HCT116 (cell line): ENCODE measurements at regions not wholly inside any gene's neighbourhood (a gene's known extent, or its start where the extent isn't known, plus 50 kb on each side); places are given as distances from the start of the nearest gene placed in this dataset.
"Not testable (repeated sequence)": the region's sequence is repeated elsewhere in the genome, so short reads cannot be mapped to it uniquely, and the experiment has no call there.

Source experiments
- ATAC-seq: fragments of 200-7000 bp; cut with Tn5 transposase; 2 replicates; pipeline ENCODE4 v1.9.1; 2020; ENCODE audit warnings: mild to moderate bottlenecking, moderate library complexity
- BruUV-seq: library from RNA; stranded (reverse); fragments of 400-500 nt; replicated peaks from 2 replicates; lab custom pipeline; 2021; lab: Mats Ljungman, UMichigan
- CTCF ChIA-PET: fragments of 300-600 bp; sonication (Branson Sonifier 250); formaldehyde crosslinking; loops from one replicate; lab custom pipeline; 2021; ENCODE audit warnings: antibody characterized with exemption; lab: Charles Lee
- POLR2A ChIA-PET: fragments of 300-600, 350-600 bp; sonication (Branson Sonifier 250); formaldehyde crosslinking; loops from one replicate; lab custom pipeline; 2021; ENCODE audit warnings: antibody characterized with exemption; lab: Charles Lee
- RAD21 ChIA-PET, 2 experiments: fragments of 300-600 bp; sonication (Branson Sonifier 250); formaldehyde crosslinking; loops; one replicate each; lab custom pipeline; 2023; ENCODE audit warnings: low total read pairs in 2 of 2; ENCODE audit not compliant: uncharacterized antibody in 2 of 2, unreplicated experiment in 2 of 2, low non-redundant PET in 1 of 2; lab: Charles Lee
- DNase-seq: peaks from one replicate; pipeline ENCODE4 v3.0.0-alpha.2; 2010; ENCODE audit warnings: low read depth, low spot score
- H2AFZ ChIP-seq: fragments of 200-600 bp; shearing (Covaris generic), sonication (generic); 2 replicates; pipeline ENCODE4 v1.6.1; 2017; ENCODE audit warnings: low read depth, mixed run types, mixed read lengths, antibody characterized with exemption, low read length; ENCODE audit not compliant: poor library complexity, severe bottlenecking
- H3K27ac ChIP-seq: 2 replicates; pipeline ENCODE4 v1.5.1; 2012; ENCODE audit warnings: low read depth, low read length
- H3K27me3 ChIP-seq: fragments of 200-600 bp; sonication (generic); 2 replicates; pipeline ENCODE4 v1.6.1; 2016; ENCODE audit warnings: mixed run types, low read length, mixed read lengths; ENCODE audit not compliant: insufficient read depth
- H3K36me3 ChIP-seq, 2 experiments: fragments of 200-500 bp in 1 of 2; fragments of 200-600 bp in 1 of 2; sonication (Bioruptor generic) in 1 of 2; sonication (generic) in 1 of 2; 2 replicates each; pipeline versions ENCODE4 v1.5.1 to v1.6.1; 2014 to 2016; ENCODE audit warnings: low read length in 2 of 2, inconsistent platforms in 1 of 2, mixed read lengths in 1 of 2, mixed run types in 1 of 2; ENCODE audit not compliant: insufficient read depth in 2 of 2, control insufficient read depth in 1 of 2
- H3K4me1 ChIP-seq, 2 experiments: fragments of 200-600 bp in 1 of 2; sonication (generic) in 1 of 2; 2 replicates each; pipeline versions ENCODE4 v1.5.1 to v1.6.1; 2012 to 2017; ENCODE audit warnings: low read length in 2 of 2, inconsistent platforms in 1 of 2, mild to moderate bottlenecking in 1 of 2, mixed read lengths in 1 of 2, mixed run types in 1 of 2, moderate library complexity in 1 of 2; ENCODE audit not compliant: insufficient read depth in 2 of 2, control insufficient read depth in 1 of 2
- H3K4me2 ChIP-seq: fragments of 200-600 bp; sonication (generic); 2 replicates; pipeline ENCODE4 v1.6.1; 2017; ENCODE audit warnings: mixed run types, low read length, mixed read lengths
- H3K4me3 ChIP-seq, 2 experiments: fragments of 200-600 bp in 1 of 2; sonication (generic) in 1 of 2; replicated peaks in 1 of 2; 2 replicates each; pipeline ENCODE4 v1.5.1; 2011 to 2016; ENCODE audit warnings: low read length in 2 of 2, control low read depth in 1 of 2, low read depth in 1 of 2, mild to moderate bottlenecking in 1 of 2, mixed read lengths in 1 of 2, mixed run types in 1 of 2
- H3K79me2 ChIP-seq: fragments of 200-600 bp; sonication (generic); 2 replicates; pipeline ENCODE4 v1.6.1; 2017; ENCODE audit warnings: mild to moderate bottlenecking, mixed run types, low read length, moderate library complexity, mixed read lengths; ENCODE audit not compliant: insufficient read depth
- H3K9ac ChIP-seq: fragments of 200-600 bp; sonication (generic); 2 replicates; pipeline ENCODE4 v1.6.1; 2016; ENCODE audit warnings: low read length, mixed read lengths
- H3K9me2 ChIP-seq: fragments of 200-600 bp; sonication (generic), shearing (Covaris generic); 2 replicates; pipeline ENCODE4 v1.6.1; 2017; ENCODE audit warnings: mixed run types, mild to moderate bottlenecking, moderate library complexity; ENCODE audit not compliant: insufficient read depth
- H3K9me3 ChIP-seq, 2 experiments: fragments of 200-500 bp in 1 of 2; fragments of 200-600 bp in 1 of 2; sonication (Bioruptor generic) in 1 of 2; sonication (generic) in 1 of 2; 2 replicates each; pipeline ENCODE4 v1.6.1; 2014 to 2017; ENCODE audit warnings: low read length in 2 of 2, mixed read lengths in 2 of 2, inconsistent platforms in 1 of 2, low read depth in 1 of 2, mild to moderate bottlenecking in 1 of 2, mixed run types in 1 of 2, moderate library complexity in 1 of 2; ENCODE audit not compliant: control insufficient read depth in 1 of 2, insufficient read depth in 1 of 2
- H4K20me1 ChIP-seq: fragments of 200-600 bp; sonication (generic), shearing (Covaris generic); 2 replicates; pipeline ENCODE4 v1.6.1; 2017; ENCODE audit warnings: mixed run types, mild to moderate bottlenecking, moderate library complexity; ENCODE audit not compliant: insufficient read depth
- intact Hi-C: fragments of 100-400 bp; cut with micrococcal nuclease; formaldehyde crosslinking; loops from 2 replicates; pipeline ENCODE4 v1.10.0; 2022

GRCh38 chr3:171922629-171923028 is 79.5 kb downstream of the TMEM212 start:
- H4K20me1 ChIP-seq, H3K79me2 ChIP-seq, H3K9me3 ChIP-seq, H3K4me3 ChIP-seq, H3K27ac ChIP-seq, BruUV-seq, H3K9ac ChIP-seq, POLR2A ChIA-PET, H3K27me3 ChIP-seq, H2AFZ ChIP-seq, H3K9me2 ChIP-seq, DNase-seq, H3K4me2 ChIP-seq, H3K4me1 ChIP-seq, ATAC-seq, H3K36me3 ChIP-seq, CTCF ChIA-PET, intact Hi-C loops, RAD21 ChIA-PET: not testable (repeated sequence)

DNA sequence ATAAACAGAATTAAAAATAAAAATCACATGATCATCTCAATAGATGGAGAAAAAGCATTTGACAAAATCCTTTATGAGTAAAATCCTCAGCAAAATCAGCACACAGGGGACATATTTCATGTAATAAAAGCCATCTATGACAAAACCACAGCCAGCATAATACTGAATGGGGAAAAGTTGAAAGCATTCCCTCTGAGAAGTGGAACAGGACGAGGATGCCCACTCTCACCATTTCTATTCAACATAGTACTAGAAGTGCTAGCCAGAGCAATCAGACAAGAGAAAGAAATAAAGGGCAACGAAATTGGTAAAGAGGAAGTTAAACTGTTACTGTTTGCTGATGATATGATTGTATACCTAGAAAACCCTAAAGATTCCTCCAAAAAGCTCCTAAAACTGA is 80.5 kb downstream of the TMEM212 start:
- RAD21 ChIA-PET, H3K4me3 ChIP-seq, DNase-seq, H3K27ac ChIP-seq, H3K27me3 ChIP-seq, H3K9me2 ChIP-seq, H3K4me1 ChIP-seq, H2AFZ ChIP-seq, H3K9me3 ChIP-seq, POLR2A ChIA-PET, H4K20me1 ChIP-seq, BruUV-seq, CTCF ChIA-PET, H3K36me3 ChIP-seq, H3K9ac ChIP-seq, intact Hi-C loops, H3K4me2 ChIP-seq, H3K79me2 ChIP-seq, ATAC-seq: not testable (repeated sequence)

- H2AFZ ChIP-seq, H3K79me2 ChIP-seq, H3K4me2 ChIP-seq, RAD21 ChIA-PET, H4K20me1 ChIP-seq, POLR2A ChIA-PET, H3K36me3 ChIP-seq, intact Hi-C loops, DNase-seq, H3K27ac ChIP-seq, H3K9me2 ChIP-seq, H3K9ac ChIP-seq, H3K27me3 ChIP-seq, CTCF ChIA-PET, ATAC-seq, H3K9me3 ChIP-seq, H3K4me1 ChIP-seq, H3K4me3 ChIP-seq, BruUV-seq: not testable (repeated sequence)
Measured at GRCh38 chr3:171924864-171925263, 81.7 kb downstream of the TMEM212 start.
